Psoas muscle (tissue), 7 donors: ENCODE measurements at regions not wholly inside any gene's neighbourhood (a gene's known extent, or its start where the extent isn't known, plus 50 kb on each side); places are given as distances from the start of the nearest gene placed in this dataset.

Experiments
- ATAC-seq, 4 donors: fragments of 200-7000 bp; cut with Tn5 transposase; one replicate each; pipeline ENCODE4 v1.9.1; 2020; ENCODE audit warnings: moderate library complexity in 3 of 4, mild to moderate bottlenecking in 2 of 4
- DNase-seq, 2 donors: peaks; one replicate each; pipeline ENCODE4 v3.0.0-alpha.2; 2020
- H3K27ac ChIP-seq: fragments of 200-600 bp; one replicate; pipeline ENCODE4 v1.8.0; 2022
- H3K27me3 ChIP-seq, 3 donors: fragments of 200-600 bp in 1 of 3; one replicate each; pipeline versions ENCODE4 v1.6.1 to v1.8.0; 2013 to 2022; ENCODE audit warnings: low read length in 2 of 3, mild to moderate bottlenecking in 2 of 3, moderate library complexity in 1 of 3; ENCODE audit not compliant: insufficient read depth in 3 of 3
- H3K36me3 ChIP-seq, 2 donors: fragments of 200-600 bp in 1 of 2; one replicate each; pipeline versions ENCODE4 v1.6.1 to v1.8.0; 2013 to 2022; ENCODE audit warnings: low read depth in 1 of 2, mild to moderate bottlenecking in 1 of 2, moderate library complexity in 1 of 2; ENCODE audit not compliant: insufficient read depth in 1 of 2
- H3K4me1 ChIP-seq: fragments of 200-600 bp; one replicate; pipeline ENCODE4 v1.8.0; 2022
- H3K4me3 ChIP-seq: fragments of 200-600 bp; one replicate; pipeline ENCODE4 v1.8.0; 2022; ENCODE audit warnings: mild to moderate bottlenecking
- H3K9me3 ChIP-seq: fragments of 200-600 bp; one replicate; pipeline ENCODE4 v1.8.0; 2022
- CTCF ChIP-seq: fragments of 200-600 bp; IDR thresholded peaks from one replicate; pipeline ENCODE4 v1.8.0; 2022; ENCODE audit warnings: antibody characterized with exemption
- WGBS, 3 donors: extraction: QIAGEN DNeasy Blood & Tissue Kit; methylation state at CpG; one replicate each; pipeline versions ENCODE4 v1.1.6 to v1.1.7; 2013; 5-methylcytosine and 5-hydroxymethylcytosine counted together
- intact Hi-C, 2 donors: fragments of 100-400 bp; cut with DNase I; formaldehyde crosslinking; loops; one replicate each; pipeline versions ENCODE4 v1.11.0 to v1.14.2; 2022
- donor health status: healthy with polysubstance abuse.
- donor health status: DM: no; HTN: no; CAD: no; lungs with moderate emphysema.
- donor health status: Bipolar disorder and iron deficiency.
- donor health status: healthy.
- donor health status: DM: yes; HTN: yes; CAD: no.
- donor health status: DM: no; HTN: no; CAD: no.
- donor health status: DM: yes; HTN: yes; CAD: no.

GRCh38 chr5:61991866-61992265 is 314.1 kb upstream of the KIF2A start:
- no peak for TF ChIP-seq CTCF

DNA sequence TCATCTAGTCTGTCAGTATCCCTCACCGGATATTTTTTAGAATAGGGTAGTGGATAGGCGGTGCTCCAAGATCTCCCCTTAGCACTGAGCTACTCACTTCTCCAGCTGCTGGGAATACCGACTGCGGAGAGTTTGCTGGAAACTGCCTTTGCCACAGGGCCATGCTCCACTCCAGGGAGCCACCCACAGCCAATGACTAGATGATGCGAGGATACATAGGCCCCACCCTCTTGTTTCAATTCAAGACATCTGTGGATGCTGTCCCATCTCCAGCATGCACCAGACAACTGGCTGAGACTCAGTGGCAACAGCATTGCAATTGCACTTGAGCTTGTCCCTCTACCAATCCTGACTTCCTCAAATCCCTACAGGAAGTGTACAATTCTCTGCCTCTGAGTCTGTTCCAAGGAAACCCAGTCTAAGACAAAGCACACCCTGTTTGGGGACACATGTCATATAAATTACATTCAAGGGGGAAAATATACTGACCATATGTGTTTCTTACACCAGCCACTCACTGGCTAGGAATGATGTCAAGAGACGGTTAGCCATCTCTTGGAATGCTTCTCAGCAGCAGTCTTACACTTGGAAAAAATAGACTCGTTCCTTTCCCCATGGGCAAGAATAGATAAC is 312.6 kb upstream of the KIF2A start:
- ATAC-seq (no peak), DNase-seq (no peak)
- TF ChIP-seq CTCF: no peak
- H3K4me3 ChIP-seq: no peak overlapping the region
- no peak overlapping the region for H3K27ac ChIP-seq
- WGBS, 3 donors: 58 to 78% (median 63%) methylated on average over 7 of the region's 7 CpGs
- intact Hi-C loops: no loop called here
- no peaks in the 10 kb centered on the region for H3K36me3 ChIP-seq
- peaks cover 0 to 4% (median 0%) of the 10 kb centered on the region in 3 donors for H3K27me3 ChIP-seq
- H3K4me1 ChIP-seq: no peaks in the 10 kb centered on the region
- no peaks in the 10 kb centered on the region for H3K9me3 ChIP-seq

More at GRCh38 chr5:61991866-61992265, 314.1 kb upstream of the KIF2A start:
- Histone ChIP-seq H3K36me3 (no peaks in the 10 kb centered on the region), H3K27me3 (peaks cover 0 to 4% (median 0%) of the 10 kb centered on the region in 3 donors), H3K9me3 (peaks cover 2% of the 10 kb centered on the region), H3K4me1 (no peaks in the 10 kb centered on the region), H3K4me3 (no peak overlapping the region), H3K27ac (no peak overlapping the region)
- intact Hi-C loops: no loop called here
- DNase-seq: no peak
- WGBS, 3 donors: 41 to 54% (median 43%) methylated on average over 2 of the region's 2 CpGs
- no peak for ATAC-seq

DNA sequence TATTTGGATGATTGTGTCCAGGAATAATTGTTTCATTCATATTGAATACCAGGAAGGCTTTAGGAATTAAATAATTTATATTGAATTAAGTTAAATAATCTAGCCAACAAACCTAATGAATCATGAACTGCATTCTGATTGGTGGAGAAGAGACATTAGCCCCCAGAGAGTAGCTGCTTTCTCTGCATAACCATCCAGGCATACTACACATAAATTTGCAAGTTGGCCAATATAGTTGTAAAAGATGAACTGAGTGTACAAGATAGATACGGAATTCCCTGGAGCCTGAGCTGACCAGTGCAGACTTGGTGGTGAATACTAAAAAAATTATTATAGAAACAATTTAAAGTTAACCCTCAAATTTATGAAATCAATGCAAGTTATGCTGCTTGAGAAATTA is 311.8 kb upstream of the KIF2A start:
- TF ChIP-seq CTCF: no peak
- Histone ChIP-seq H3K27me3 (peaks cover 0 to 4% (median 0%) of the 10 kb centered on the region in 3 donors), H3K9me3 (no peaks in the 10 kb centered on the region), H3K36me3 (no peaks in the 10 kb centered on the region), H3K4me3 (no peak overlapping the region), H3K4me1 (no peaks in the 10 kb centered on the region), H3K27ac (no peak overlapping the region)
- WGBS, 3 donors: 56 to 67% (median 66%) methylated on average over 1 of the region's 1 CpG
- DNase-seq: no peak
- intact Hi-C loops: no loop called here
- no peak for ATAC-seq

DNA sequence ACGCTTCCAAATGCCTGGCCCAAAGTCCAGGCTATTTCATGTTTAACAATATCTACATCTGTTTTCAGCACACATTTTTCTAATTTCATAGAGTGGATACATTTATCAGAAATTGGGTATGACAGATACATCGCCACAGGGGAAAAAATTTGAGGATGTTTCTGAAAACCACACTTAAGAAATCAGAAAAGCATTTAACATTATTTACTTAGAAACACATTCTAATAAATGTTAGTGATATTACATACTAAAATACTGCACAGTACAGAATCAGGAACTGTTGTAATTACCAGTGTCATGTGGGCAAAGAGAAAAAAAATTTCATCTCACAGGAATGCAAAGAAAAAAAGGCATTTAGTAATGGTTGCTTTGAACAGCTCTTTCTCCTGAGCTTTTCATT is 310.5 kb upstream of the KIF2A start:
- WGBS, 3 donors: 75 to 83% (median 77%) methylated on average over 2 of the region's 2 CpGs
- H3K4me1 ChIP-seq: no peaks in the 10 kb centered on the region
- no peaks in the 10 kb centered on the region for H3K27me3 ChIP-seq
- ATAC-seq (no peak), DNase-seq (no peak)
- no peak for TF ChIP-seq CTCF
- no peaks in the 10 kb centered on the region for H3K36me3 ChIP-seq
- H3K27ac ChIP-seq: no peak overlapping the region
- intact Hi-C loops: no loop called here
- no peak overlapping the region for H3K4me3 ChIP-seq
- H3K9me3 ChIP-seq: no peaks in the 10 kb centered on the region

DNA sequence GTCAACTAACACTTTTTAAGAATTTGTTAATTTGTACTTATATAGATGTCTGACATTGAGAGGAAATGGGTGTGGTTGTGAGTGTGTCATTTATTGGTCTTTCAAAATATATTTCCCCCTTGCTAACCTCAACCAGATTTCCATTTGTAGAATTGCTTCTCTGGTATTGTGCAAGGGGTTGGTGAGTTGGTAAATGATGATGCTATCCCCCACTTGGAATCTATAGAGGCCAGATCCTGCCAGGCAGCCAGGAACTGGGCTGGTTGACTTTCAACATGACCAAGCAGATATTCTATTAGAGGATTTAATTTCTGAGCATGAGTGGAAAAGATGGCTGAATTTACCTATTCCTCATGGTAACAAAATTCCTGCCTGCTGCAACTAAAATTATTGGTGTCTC is 306.6 kb upstream of the KIF2A start:
- ATAC-seq (no peak), DNase-seq (no peak)
- TF ChIP-seq CTCF: no peak
- Histone ChIP-seq H3K4me3 (no peak overlapping the region), H3K27me3 (peaks cover 0 to 3% (median 0%) of the 10 kb centered on the region in 3 donors), H3K9me3 (no peaks in the 10 kb centered on the region), H3K36me3 (no peaks in the 10 kb centered on the region), H3K27ac (no peak overlapping the region), H3K4me1 (no peaks in the 10 kb centered on the region)
- intact Hi-C loops: no loop called here
